ENCODE measurements at regions not wholly inside any gene's neighbourhood (a gene's known extent, or its start where the extent isn't known, plus 50 kb on each side); places are given as distances from the start of the nearest gene placed in this dataset.

GRCh38 chr10:47107007-47107747 is 192.8 kb upstream of the GDF10 start:
- DNase-seq: no peak

- DNase-seq: no peak
These were observed 190.1 kb upstream of the GDF10 start for GRCh38 chr10:47109906-47110305.

- no peak for DNase-seq
These were observed 188.6 kb upstream of the GDF10 start for GRCh38 chr10:47111329-47111862.

GRCh38 chr10:47112612-47113011 is 187.4 kb upstream of the GDF10 start:
- no peak for DNase-seq

GRCh38 chr10:47113907-47114500 is 186.0 kb upstream of the GDF10 start:
- DNase-seq: no peak

- no peak for DNase-seq
These were observed 185.3 kb upstream of the GDF10 start for GRCh38 chr10:47114680-47115186.

GRCh38 chr10:47115322-47115721 is 184.7 kb upstream of the GDF10 start:
- no peak for DNase-seq

GRCh38 chr10:47116445-47116844 is 183.6 kb upstream of the GDF10 start:
- no peak for DNase-seq

- no peak for DNase-seq
These were observed 181.7 kb upstream of the GDF10 start for GRCh38 chr10:47118326-47118725.

- DNase-seq: peak; percentile 23
These were observed 178.7 kb upstream of the GDF10 start for GRCh38 chr10:47121336-47121735.

GRCh38 chr10:47123716-47124288 is 176.2 kb upstream of the GDF10 start:
- no peak for DNase-seq

GRCh38 chr10:47127188-47127785 is 172.7 kb upstream of the GDF10 start:
- no peak for DNase-seq

- DNase-seq: no peak
These were observed 169.5 kb upstream of the GDF10 start for GRCh38 chr10:47130491-47130890.

GRCh38 chr10:47133871-47134570 is 166.0 kb upstream of the GDF10 start:
- DNase-seq: peak; percentile 70

- DNase-seq: no peak
These were observed 163.1 kb upstream of the GDF10 start for GRCh38 chr10:47136866-47137265.

- DNase-seq: peak; percentile 14
These were observed 162.6 kb upstream of the GDF10 start for GRCh38 chr10:47137311-47137851.

- DNase-seq: no peak
These were observed 160.9 kb upstream of the GDF10 start for GRCh38 chr10:47139121-47139520.

GRCh38 chr10:47140761-47141348 is 159.1 kb upstream of the GDF10 start:
- DNase-seq: no peak

- no peak for DNase-seq
These were observed 158.6 kb upstream of the GDF10 start for GRCh38 chr10:47141349-47141748.

- DNase-seq: no peak
These were observed 156.9 kb upstream of the GDF10 start for GRCh38 chr10:47143072-47143471.

GRCh38 chr10:47143473-47143872 is 156.5 kb upstream of the GDF10 start:
- DNase-seq: no peak

- DNase-seq: no peak
These were observed 155.5 kb upstream of the GDF10 start for GRCh38 chr10:47144525-47144924.

Data from suppressor macrophage treated with lipopolysaccharide for 4 hours (primary cell).